ENCODE measurements at regions not wholly inside any gene's neighbourhood (a gene's known extent, or its start where the extent isn't known, plus 50 kb on each side); places are given as distances from the start of the nearest gene placed in this dataset.

- peaks cover under 1 to 12% (median 8%) of the 10 kb centered on the region in 3 donors for H3K9me3 Mint-ChIP-seq
- Histone ChIP-seq H3K4me3 (ENCODE audit: control insufficient read depth in 1 of 2, extremely low read depth in 1 of 2, low read length in 1 of 2) (no peak overlapping the region), H3K4me1 (ENCODE audit: control insufficient read depth in 1 of 2, extremely low read depth in 1 of 2, insufficient read depth in 2 of 2, low read length in 2 of 2) (no peaks in the 10 kb centered on the region), H3K36me3 (ENCODE audit: control insufficient read depth in 2 of 2, extremely low read depth in 1 of 2, insufficient read depth in 1 of 2, low read length in 1 of 2) (no peaks in the 10 kb centered on the region), H3K9me3 (peaks cover 2% of the 10 kb centered on the region), H3K27ac (ENCODE audit: low read length) (no peak overlapping the region), H3K27me3 (replicated peaks in 1 of 2; ENCODE audit: control insufficient read depth in 2 of 2, extremely low read depth in 1 of 2, insufficient read depth in 2 of 2, low read length in 1 of 2) (no peaks in the 10 kb centered on the region)
- H3K4me3 Mint-ChIP-seq: no peak overlapping the region
- no peaks in the 10 kb centered on the region for H3K4me1 Mint-ChIP-seq
- H3K36me3 Mint-ChIP-seq: no peaks in the 10 kb centered on the region
- no peaks in the 10 kb centered on the region for H3K27me3 Mint-ChIP-seq
- no peak for ATAC-seq (replicated peaks in 1 of 4)
- no peak overlapping the region for H3K27ac Mint-ChIP-seq
- ChIA-PET POLR2A (no interaction called here), CTCF (no interaction called here)
- no CpG with 5 or more reads among the region's 2 CpGs for WGBS (ENCODE audit: insufficient coverage)
- DNase-seq: no peak
These were observed 1512.0 kb downstream of the ARAP2 start for GRCh38 chr4:34732176-34732950.

DNA sequence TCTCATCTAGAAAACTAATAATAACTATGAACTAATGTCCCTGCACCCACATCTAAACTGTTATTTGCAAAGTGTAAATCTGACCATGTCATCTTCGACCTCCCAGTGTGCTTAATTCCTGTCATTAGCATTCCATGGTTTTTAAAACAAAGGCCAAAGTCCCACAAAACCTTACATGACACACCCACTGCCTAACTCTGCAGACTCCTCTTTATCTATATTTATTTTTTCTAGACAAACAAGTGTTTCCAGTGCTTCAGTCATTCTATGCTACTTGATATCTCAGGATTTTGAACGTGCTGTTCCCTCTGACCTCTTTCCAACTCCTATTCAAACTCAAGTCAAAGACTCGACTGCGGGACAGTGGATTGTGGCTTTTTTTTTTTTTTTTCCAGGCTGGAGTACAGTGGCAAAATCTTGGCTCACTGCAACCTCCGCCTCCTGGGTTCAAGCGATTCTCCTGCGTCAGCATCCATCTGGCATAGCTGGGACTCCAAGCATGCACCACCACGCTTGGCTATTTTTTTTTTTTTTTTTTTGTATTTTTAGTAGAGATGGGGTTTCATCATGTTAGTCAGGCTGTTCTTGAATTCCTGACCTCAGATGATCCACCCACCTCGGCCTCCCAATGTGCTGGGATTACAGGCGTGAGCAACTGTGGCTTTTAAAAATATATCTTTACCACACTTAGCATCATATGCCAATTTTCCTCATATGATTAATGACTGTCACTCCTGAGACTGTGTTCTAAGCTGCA lies 1511.0 kb downstream of the ARAP2 start:
- Mint-ChIP-seq H3K4me3 (no peak overlapping the region), H3K4me1 (no peaks in the 10 kb centered on the region), H3K27ac (no peak overlapping the region), H3K27me3 (no peaks in the 10 kb centered on the region), H3K36me3 (no peaks in the 10 kb centered on the region), H3K9me3 (peaks cover 4 to 13% (median 8%) of the 10 kb centered on the region in 3 donors)
- Histone ChIP-seq H3K36me3 (ENCODE audit: control insufficient read depth in 2 of 2, extremely low read depth in 1 of 2, insufficient read depth in 1 of 2, low read length in 1 of 2) (no peaks in the 10 kb centered on the region), H3K4me1 (ENCODE audit: control insufficient read depth in 1 of 2, extremely low read depth in 1 of 2, insufficient read depth in 2 of 2, low read length in 2 of 2) (no peaks in the 10 kb centered on the region), H3K9me3 (peaks cover 2% of the 10 kb centered on the region), H3K27me3 (replicated peaks in 1 of 2; ENCODE audit: control insufficient read depth in 2 of 2, extremely low read depth in 1 of 2, insufficient read depth in 2 of 2, low read length in 1 of 2) (no peaks in the 10 kb centered on the region), H3K4me3 (ENCODE audit: control insufficient read depth in 1 of 2, extremely low read depth in 1 of 2, low read length in 1 of 2) (no peak overlapping the region), H3K27ac (ENCODE audit: low read length) (no peak overlapping the region)
- ChIA-PET CTCF (no interaction called here), POLR2A (no interaction called here)
- no peak for ATAC-seq (replicated peaks in 1 of 4)
- DNase-seq: no peak
- 66% methylated on average over 5 of the region's 10 CpGs for WGBS (ENCODE audit: insufficient coverage)

GRCh38 chr4:34766935-34767334 lies 1477.4 kb downstream of the ARAP2 start:
- WGBS (ENCODE audit: insufficient coverage): no CpG with 5 or more reads among the region's 1 CpG
- ATAC-seq (replicated peaks in 1 of 4): no peak
- no peak overlapping the region for H3K27ac ChIP-seq (ENCODE audit: low read length)
- POLR2A ChIA-PET: no interaction called here
- H3K4me3 Mint-ChIP-seq: no peak overlapping the region
- no peaks in the 10 kb centered on the region for H3K36me3 ChIP-seq (ENCODE audit: control insufficient read depth in 2 of 2, extremely low read depth in 1 of 2, insufficient read depth in 1 of 2, low read length in 1 of 2)
- CTCF ChIA-PET: no interaction called here
- no peak for DNase-seq
- peaks cover 2 to 5% (median 4%) of the 10 kb centered on the region in 3 donors for H3K9me3 Mint-ChIP-seq
- H3K4me1 Mint-ChIP-seq: no peaks in the 10 kb centered on the region
- H3K9me3 ChIP-seq: no peaks in the 10 kb centered on the region
- H3K27me3 ChIP-seq (replicated peaks in 1 of 2; ENCODE audit: control insufficient read depth in 2 of 2, extremely low read depth in 1 of 2, insufficient read depth in 2 of 2, low read length in 1 of 2): no peaks in the 10 kb centered on the region
- no peak overlapping the region for H3K4me3 ChIP-seq (ENCODE audit: control insufficient read depth in 1 of 2, extremely low read depth in 1 of 2, low read length in 1 of 2)
- no peaks in the 10 kb centered on the region for H3K27me3 Mint-ChIP-seq
- H3K4me1 ChIP-seq (ENCODE audit: control insufficient read depth in 1 of 2, extremely low read depth in 1 of 2, insufficient read depth in 2 of 2, low read length in 2 of 2): no peaks in the 10 kb centered on the region
- H3K27ac Mint-ChIP-seq: no peak overlapping the region
- H3K36me3 Mint-ChIP-seq: no peaks in the 10 kb centered on the region

- H3K4me3 Mint-ChIP-seq: no peak overlapping the region
- POLR2A ChIA-PET: no interaction called here
- WGBS (ENCODE audit: insufficient coverage): 100% methylated on average over 1 of the region's 2 CpGs
These were observed 1476.9 kb downstream of the ARAP2 start for GRCh38 chr4:34767407-34767806.

DNA sequence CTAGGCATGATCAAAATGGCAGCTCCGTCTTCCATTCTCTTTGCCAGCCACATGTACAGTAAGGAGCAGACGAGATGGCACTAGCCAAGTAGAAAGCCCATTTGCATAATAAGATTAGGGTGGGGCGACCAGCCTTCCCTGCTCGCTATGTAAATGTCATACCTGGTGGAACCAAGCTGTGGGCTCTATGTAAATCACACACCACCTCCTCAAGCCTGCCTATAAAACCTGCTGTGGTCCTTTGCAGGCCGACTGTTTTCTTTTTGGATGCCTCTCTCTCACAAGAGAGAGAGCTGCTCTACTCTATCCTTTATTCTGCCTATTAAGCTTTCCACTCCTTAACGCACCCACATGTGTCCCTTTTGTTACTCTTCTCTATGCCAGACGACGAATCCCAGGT lies 1472.7 kb downstream of the ARAP2 start:
- Histone ChIP-seq H3K27ac (ENCODE audit: low read length) (no peak overlapping the region), H3K4me3 (ENCODE audit: control insufficient read depth in 1 of 2, extremely low read depth in 1 of 2, low read length in 1 of 2) (no peak overlapping the region), H3K4me1 (ENCODE audit: control insufficient read depth in 1 of 2, extremely low read depth in 1 of 2, insufficient read depth in 2 of 2, low read length in 2 of 2) (no peaks in the 10 kb centered on the region), H3K9me3 (no peaks in the 10 kb centered on the region), H3K27me3 (replicated peaks in 1 of 2; ENCODE audit: control insufficient read depth in 2 of 2, extremely low read depth in 1 of 2, insufficient read depth in 2 of 2, low read length in 1 of 2) (no peaks in the 10 kb centered on the region), H3K36me3 (ENCODE audit: control insufficient read depth in 2 of 2, extremely low read depth in 1 of 2, insufficient read depth in 1 of 2, low read length in 1 of 2) (no peaks in the 10 kb centered on the region)
- no peak overlapping the region for H3K4me3 Mint-ChIP-seq
- no peak overlapping the region for H3K27ac Mint-ChIP-seq
- H3K36me3 Mint-ChIP-seq: no peaks in the 10 kb centered on the region
- no peaks in the 10 kb centered on the region for H3K4me1 Mint-ChIP-seq
- peaks cover 0 to 9% (median 4%) of the 10 kb centered on the region in 3 donors for H3K9me3 Mint-ChIP-seq
- H3K27me3 Mint-ChIP-seq: no peaks in the 10 kb centered on the region
- WGBS (ENCODE audit: insufficient coverage): 83% methylated on average over 7 of the region's 8 CpGs
- DNase-seq (no peak), ATAC-seq (replicated peaks in 1 of 4) (no peak)
- ChIA-PET CTCF (no interaction called here), POLR2A (no interaction called here)

More at GRCh38 chr4:34767407-34767806, 1476.9 kb downstream of the ARAP2 start:
- H3K36me3 ChIP-seq (ENCODE audit: control insufficient read depth in 2 of 2, extremely low read depth in 1 of 2, insufficient read depth in 1 of 2, low read length in 1 of 2): no peaks in the 10 kb centered on the region
- no peak overlapping the region for H3K4me3 ChIP-seq (ENCODE audit: control insufficient read depth in 1 of 2, extremely low read depth in 1 of 2, low read length in 1 of 2)
- DNase-seq (no peak), ATAC-seq (replicated peaks in 1 of 4) (no peak)
- CTCF ChIA-PET: no interaction called here
- H3K4me1 ChIP-seq (ENCODE audit: control insufficient read depth in 1 of 2, extremely low read depth in 1 of 2, insufficient read depth in 2 of 2, low read length in 2 of 2): no peaks in the 10 kb centered on the region
- H3K9me3 ChIP-seq: no peaks in the 10 kb centered on the region
- Mint-ChIP-seq H3K4me1 (no peaks in the 10 kb centered on the region), H3K27ac (no peak overlapping the region), H3K27me3 (no peaks in the 10 kb centered on the region), H3K9me3 (peaks cover 2 to 5% (median 4%) of the 10 kb centered on the region in 3 donors), H3K36me3 (no peaks in the 10 kb centered on the region)
- no peaks in the 10 kb centered on the region for H3K27me3 ChIP-seq (replicated peaks in 1 of 2; ENCODE audit: control insufficient read depth in 2 of 2, extremely low read depth in 1 of 2, insufficient read depth in 2 of 2, low read length in 1 of 2)
- no peak overlapping the region for H3K27ac ChIP-seq (ENCODE audit: low read length)

DNA sequence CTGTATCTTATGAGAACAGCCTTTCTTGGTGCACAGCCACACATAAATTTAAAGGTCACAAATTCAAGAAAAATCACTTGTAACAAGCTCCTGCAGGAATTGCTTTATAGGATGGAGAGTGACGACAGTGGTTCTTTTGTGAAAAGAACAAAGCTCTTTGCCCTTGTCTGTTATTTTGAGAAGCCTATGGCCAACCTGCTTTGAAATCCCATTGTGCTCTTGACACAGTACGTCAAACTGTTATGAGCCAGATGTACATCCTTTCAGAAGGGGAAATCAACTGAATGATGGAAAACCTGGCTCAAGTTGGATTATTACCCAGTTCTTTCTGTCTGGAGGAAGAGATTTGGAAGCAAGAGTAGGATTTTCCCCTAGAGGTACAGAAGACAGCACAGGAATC lies 1454.2 kb downstream of the ARAP2 start:
- H3K27ac ChIP-seq (ENCODE audit: low read length): no peak overlapping the region
- no peaks in the 10 kb centered on the region for H3K9me3 ChIP-seq
- H3K4me3 Mint-ChIP-seq: no peak overlapping the region
- no peaks in the 10 kb centered on the region for H3K27me3 Mint-ChIP-seq
- H3K36me3 ChIP-seq (ENCODE audit: control insufficient read depth in 2 of 2, extremely low read depth in 1 of 2, insufficient read depth in 1 of 2, low read length in 1 of 2): no peaks in the 10 kb centered on the region
- 92% methylated on average over 2 of the region's 2 CpGs for WGBS (ENCODE audit: insufficient coverage)
- H3K9me3 Mint-ChIP-seq: peaks cover 0 to 21% (median 5%) of the 10 kb centered on the region in 3 donors
- H3K4me1 ChIP-seq (ENCODE audit: control insufficient read depth in 1 of 2, extremely low read depth in 1 of 2, insufficient read depth in 2 of 2, low read length in 2 of 2): no peaks in the 10 kb centered on the region
- CTCF ChIA-PET: no interaction called here
- H3K27me3 ChIP-seq (replicated peaks in 1 of 2; ENCODE audit: control insufficient read depth in 2 of 2, extremely low read depth in 1 of 2, insufficient read depth in 2 of 2, low read length in 1 of 2): no peaks in the 10 kb centered on the region
- POLR2A ChIA-PET: no interaction called here
- no peak overlapping the region for H3K27ac Mint-ChIP-seq
- DNase-seq (no peak), ATAC-seq (replicated peaks in 1 of 4) (no peak)
- no peak overlapping the region for H3K4me3 ChIP-seq (ENCODE audit: control insufficient read depth in 1 of 2, extremely low read depth in 1 of 2, low read length in 1 of 2)
- no peaks in the 10 kb centered on the region for H3K4me1 Mint-ChIP-seq
- no peaks in the 10 kb centered on the region for H3K36me3 Mint-ChIP-seq
